ENCODE measurements at regions not wholly inside any gene's neighbourhood (a gene's known extent, or its start where the extent isn't known, plus 50 kb on each side); places are given as distances from the start of the nearest gene placed in this dataset.

DNA sequence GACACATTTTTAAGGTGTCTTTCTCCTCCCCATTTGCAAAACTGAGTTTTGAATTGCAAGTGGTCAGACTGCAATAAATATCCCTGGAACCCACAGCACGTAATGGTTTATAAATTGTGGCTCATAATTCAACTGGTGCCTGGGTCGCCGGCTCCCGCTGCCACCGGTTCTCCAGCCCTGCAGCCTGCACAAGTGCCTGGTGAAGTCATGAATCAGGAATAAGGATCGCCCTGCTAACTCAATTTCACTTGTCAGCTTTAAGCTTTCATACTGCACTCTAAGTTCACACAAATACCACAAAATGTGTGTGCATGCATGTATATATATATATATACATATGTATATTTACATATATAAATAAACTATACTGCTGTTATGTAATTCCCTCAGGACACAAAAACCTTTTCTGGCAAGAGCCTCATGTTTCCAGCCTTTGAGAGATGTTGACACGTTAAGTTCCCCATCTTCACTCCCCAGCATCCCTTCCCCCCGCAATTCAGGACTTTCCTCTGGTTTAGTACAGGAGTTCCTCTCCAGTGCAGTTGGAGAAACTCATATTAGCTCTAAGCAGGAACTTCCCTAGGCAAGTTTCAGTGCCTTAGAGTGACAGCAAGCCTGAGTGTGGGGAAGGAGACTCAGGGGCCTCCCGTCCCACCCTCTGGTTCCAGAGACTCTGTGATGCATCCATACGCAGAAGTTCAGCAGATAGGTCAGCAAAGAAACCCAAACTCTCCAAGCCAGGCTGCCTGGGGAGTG is 129.2 kb upstream of the UNC5B start:
- ChIA-PET POLR2A (no interaction called here), CTCF (no interaction called here)
- no peak overlapping the region for H3K4me3 Mint-ChIP-seq
- Histone ChIP-seq H3K27ac (ENCODE audit: low read length) (no peak overlapping the region), H3K9me3 (no peaks in the 10 kb centered on the region), H3K4me1 (ENCODE audit: control insufficient read depth in 1 of 2, extremely low read depth in 1 of 2, insufficient read depth in 2 of 2, low read length in 2 of 2) (no peaks in the 10 kb centered on the region), H3K27me3 (replicated peaks in 1 of 2; ENCODE audit: control insufficient read depth in 2 of 2, extremely low read depth in 1 of 2, insufficient read depth in 2 of 2, low read length in 1 of 2) (peaks cover 0 to 11% of the 10 kb centered on the region in 2 experiments), H3K4me3 (ENCODE audit: control insufficient read depth in 1 of 2, extremely low read depth in 1 of 2, low read length in 1 of 2) (no peak overlapping the region), H3K36me3 (ENCODE audit: control insufficient read depth in 2 of 2, extremely low read depth in 1 of 2, insufficient read depth in 1 of 2, low read length in 1 of 2) (no peaks in the 10 kb centered on the region)
- WGBS (ENCODE audit: insufficient coverage) = 83% methylated on average over 2 of the region's 10 CpGs
- H3K36me3 Mint-ChIP-seq = no peaks in the 10 kb centered on the region
- H3K27ac Mint-ChIP-seq = no peak overlapping the region
- peak in 1 of 35 experiments; percentile 17 for DNase-seq
- no peaks in the 10 kb centered on the region for H3K9me3 Mint-ChIP-seq
- H3K27me3 Mint-ChIP-seq = peaks cover 0 to 5% of the 10 kb centered on the region in 2 donors
- no peak for ATAC-seq (replicated peaks in 1 of 4)
- H3K4me1 Mint-ChIP-seq = no peaks in the 10 kb centered on the region

DNA sequence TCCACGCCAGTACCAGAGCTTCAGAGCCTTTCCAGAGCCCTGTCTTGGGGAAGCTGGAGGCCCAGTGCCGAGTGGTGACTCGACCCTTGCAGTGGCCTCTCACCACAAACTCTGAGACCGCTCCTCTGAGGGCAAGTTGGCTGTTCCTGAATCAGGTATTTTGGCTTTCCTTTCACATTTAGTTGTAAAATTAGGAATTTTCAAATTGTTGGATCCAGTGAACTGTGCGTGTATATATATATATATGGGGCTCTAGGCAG is 128.7 kb upstream of the UNC5B start:
- ChIA-PET CTCF (no interaction called here), POLR2A (no interaction called here)
- Mint-ChIP-seq H3K4me3 (no peak overlapping the region), H3K27ac (no peak overlapping the region), H3K36me3 (no peaks in the 10 kb centered on the region), H3K27me3 (peaks cover 0 to 5% of the 10 kb centered on the region in 2 donors), H3K9me3 (no peaks in the 10 kb centered on the region), H3K4me1 (no peaks in the 10 kb centered on the region)
- H3K9me3 ChIP-seq = no peaks in the 10 kb centered on the region
- 38% methylated on average over 3 of the region's 5 CpGs for WGBS (ENCODE audit: insufficient coverage)
- peaks cover 0 to 11% of the 10 kb centered on the region in 2 experiments for H3K27me3 ChIP-seq (replicated peaks in 1 of 2; ENCODE audit: control insufficient read depth in 2 of 2, extremely low read depth in 1 of 2, insufficient read depth in 2 of 2, low read length in 1 of 2)
- DNase-seq (no peak), ATAC-seq (replicated peaks in 1 of 4) (no peak)
- no peak overlapping the region for H3K27ac ChIP-seq (ENCODE audit: low read length)
- no peaks in the 10 kb centered on the region for H3K4me1 ChIP-seq (ENCODE audit: control insufficient read depth in 1 of 2, extremely low read depth in 1 of 2, insufficient read depth in 2 of 2, low read length in 2 of 2)
- no peak overlapping the region for H3K4me3 ChIP-seq (ENCODE audit: control insufficient read depth in 1 of 2, extremely low read depth in 1 of 2, low read length in 1 of 2)
- no peaks in the 10 kb centered on the region for H3K36me3 ChIP-seq (ENCODE audit: control insufficient read depth in 2 of 2, extremely low read depth in 1 of 2, insufficient read depth in 1 of 2, low read length in 1 of 2)

DNA sequence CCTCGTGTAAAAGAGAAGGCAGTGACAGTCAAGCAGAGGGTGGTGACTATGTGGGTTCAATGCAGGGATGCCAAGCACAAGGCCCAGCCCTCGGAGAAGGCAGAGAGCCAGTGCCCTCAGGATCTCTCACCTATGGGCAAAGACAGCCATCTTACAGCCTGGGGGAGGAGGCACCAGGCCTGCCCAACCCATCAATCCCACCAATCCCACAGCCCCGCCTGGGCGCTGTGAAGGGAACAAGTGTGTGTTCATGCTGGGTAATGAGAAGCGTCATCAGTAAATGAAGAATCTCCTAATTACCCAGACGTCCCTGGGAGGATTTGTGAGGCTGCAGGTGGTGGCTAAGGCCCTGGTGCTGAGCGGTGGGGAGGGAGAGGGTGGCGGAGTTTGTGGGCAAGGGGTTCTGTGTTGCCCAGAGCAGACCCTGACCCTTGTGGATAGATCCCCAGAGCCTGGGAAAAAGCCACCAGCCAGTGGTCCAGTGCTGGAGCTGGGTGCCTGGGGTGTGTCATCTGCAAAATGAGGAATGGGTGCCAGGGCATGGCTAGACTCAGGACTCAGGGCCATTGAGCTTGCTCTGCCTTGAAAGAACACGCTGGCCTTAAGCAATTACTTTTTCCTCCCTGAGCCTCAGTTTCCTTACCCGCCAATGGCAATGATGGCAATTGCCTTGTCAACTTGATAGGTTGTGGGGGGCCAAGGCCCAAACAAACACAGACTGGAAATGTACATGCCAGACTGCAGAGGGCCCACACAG is 128.1 kb upstream of the UNC5B start:
- H3K27me3 Mint-ChIP-seq = peaks cover 4 to 6% of the 10 kb centered on the region in 2 donors
- 95% methylated on average over 3 of the region's 10 CpGs for WGBS (ENCODE audit: insufficient coverage)
- CTCF ChIA-PET = no interaction called here

DNA sequence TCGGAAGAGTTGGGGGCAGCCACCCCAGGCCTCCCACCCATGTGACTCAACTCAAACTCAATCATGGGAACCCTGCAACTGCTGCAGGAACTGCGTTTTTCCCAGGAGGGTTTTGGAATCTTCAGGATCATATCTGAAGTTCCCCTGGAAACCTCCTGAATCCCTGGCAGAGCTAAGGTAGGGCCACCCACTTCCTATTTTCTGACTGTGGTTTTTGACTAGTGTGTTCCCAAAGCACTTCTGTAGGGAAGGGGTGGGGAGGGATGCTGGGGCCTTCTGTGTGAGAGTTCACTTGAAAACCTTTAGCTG is 127.6 kb upstream of the UNC5B start:
- ATAC-seq (replicated peaks in 1 of 4) = no peak
- no peak for DNase-seq
- no CpG with 5 or more reads among the region's 2 CpGs for WGBS (ENCODE audit: insufficient coverage)
- H3K27me3 Mint-ChIP-seq = peaks cover 5 to 6% of the 10 kb centered on the region in 2 donors
- H3K27ac ChIP-seq (ENCODE audit: low read length) = no peak overlapping the region
- CTCF ChIA-PET = no interaction called here
- H3K4me3 Mint-ChIP-seq = no peak overlapping the region
- no peaks in the 10 kb centered on the region for H3K36me3 Mint-ChIP-seq
- POLR2A ChIA-PET = no interaction called here
- no peaks in the 10 kb centered on the region for H3K4me1 ChIP-seq (ENCODE audit: control insufficient read depth in 1 of 2, extremely low read depth in 1 of 2, insufficient read depth in 2 of 2, low read length in 2 of 2)
- no peak overlapping the region for H3K4me3 ChIP-seq (ENCODE audit: control insufficient read depth in 1 of 2, extremely low read depth in 1 of 2, low read length in 1 of 2)
- no peaks in the 10 kb centered on the region for H3K36me3 ChIP-seq (ENCODE audit: control insufficient read depth in 2 of 2, extremely low read depth in 1 of 2, insufficient read depth in 1 of 2, low read length in 1 of 2)
- no peaks in the 10 kb centered on the region for H3K9me3 ChIP-seq
- no peak overlapping the region for H3K27ac Mint-ChIP-seq
- no peaks in the 10 kb centered on the region for H3K4me1 Mint-ChIP-seq
- peaks cover 0 to 11% of the 10 kb centered on the region in 2 experiments for H3K27me3 ChIP-seq (replicated peaks in 1 of 2; ENCODE audit: control insufficient read depth in 2 of 2, extremely low read depth in 1 of 2, insufficient read depth in 2 of 2, low read length in 1 of 2)
- H3K9me3 Mint-ChIP-seq = no peaks in the 10 kb centered on the region

More for the DNA sequence above, 128.1 kb upstream of the UNC5B start:
- Histone ChIP-seq H3K27me3 (replicated peaks in 1 of 2; ENCODE audit: control insufficient read depth in 2 of 2, extremely low read depth in 1 of 2, insufficient read depth in 2 of 2, low read length in 1 of 2) (peaks cover 0 to 11% of the 10 kb centered on the region in 2 experiments), H3K27ac (ENCODE audit: low read length) (no peak overlapping the region), H3K4me3 (ENCODE audit: control insufficient read depth in 1 of 2, extremely low read depth in 1 of 2, low read length in 1 of 2) (no peak overlapping the region), H3K4me1 (ENCODE audit: control insufficient read depth in 1 of 2, extremely low read depth in 1 of 2, insufficient read depth in 2 of 2, low read length in 2 of 2) (no peaks in the 10 kb centered on the region), H3K36me3 (ENCODE audit: control insufficient read depth in 2 of 2, extremely low read depth in 1 of 2, insufficient read depth in 1 of 2, low read length in 1 of 2) (no peaks in the 10 kb centered on the region), H3K9me3 (no peaks in the 10 kb centered on the region)
- POLR2A ChIA-PET = no interaction called here
- no peaks in the 10 kb centered on the region for H3K4me1 Mint-ChIP-seq
- H3K27ac Mint-ChIP-seq = no peak overlapping the region
- DNase-seq (peak in 2 of 35 experiments; percentile 7 to 9), ATAC-seq (replicated peaks in 1 of 4) (no peak)
- H3K4me3 Mint-ChIP-seq = no peak overlapping the region
- no peaks in the 10 kb centered on the region for H3K36me3 Mint-ChIP-seq
- H3K9me3 Mint-ChIP-seq = no peaks in the 10 kb centered on the region

DNA sequence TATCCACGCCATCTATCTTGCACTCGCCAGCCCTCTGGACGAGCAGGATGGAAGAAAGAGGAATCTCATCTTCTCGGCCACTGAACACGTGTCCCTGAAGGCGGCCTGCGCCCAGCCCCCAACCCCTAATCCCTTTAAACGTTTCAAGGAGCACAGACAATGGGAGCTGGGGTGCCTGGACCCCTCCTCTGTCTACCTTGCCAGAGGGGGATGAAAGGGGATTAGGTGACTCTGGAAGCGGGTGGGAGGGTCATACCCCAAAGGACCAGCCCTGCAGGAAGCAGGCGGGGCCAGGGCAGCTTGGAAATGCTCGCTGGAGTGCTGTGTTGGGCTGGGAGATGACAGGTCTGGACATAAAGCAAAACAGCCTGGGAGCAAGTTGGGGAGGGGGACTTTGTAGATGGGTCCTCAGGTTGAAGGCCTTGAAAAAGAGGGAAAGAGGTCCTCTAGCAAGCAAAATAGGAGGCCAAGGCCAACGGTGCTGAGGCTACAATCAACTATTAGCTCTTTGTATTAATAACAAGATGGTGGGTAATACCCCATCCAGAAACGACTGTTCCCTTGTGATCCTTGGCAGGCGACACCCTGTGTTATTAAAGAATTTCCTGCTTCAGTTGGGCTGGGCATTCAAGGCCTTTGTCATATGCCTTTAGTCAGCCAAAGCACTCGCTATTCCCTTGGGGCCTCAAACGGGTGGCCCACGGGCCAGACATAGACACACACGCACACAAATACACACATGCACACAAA is 126.5 kb upstream of the UNC5B start:
- Histone ChIP-seq H3K36me3 (ENCODE audit: control insufficient read depth in 2 of 2, extremely low read depth in 1 of 2, insufficient read depth in 1 of 2, low read length in 1 of 2) (no peaks in the 10 kb centered on the region), H3K4me3 (ENCODE audit: control insufficient read depth in 1 of 2, extremely low read depth in 1 of 2, low read length in 1 of 2) (no peak overlapping the region), H3K27ac (ENCODE audit: low read length) (no peak overlapping the region), H3K27me3 (replicated peaks in 1 of 2; ENCODE audit: control insufficient read depth in 2 of 2, extremely low read depth in 1 of 2, insufficient read depth in 2 of 2, low read length in 1 of 2) (peaks cover 0 to 11% of the 10 kb centered on the region in 2 experiments), H3K9me3 (no peaks in the 10 kb centered on the region), H3K4me1 (ENCODE audit: control insufficient read depth in 1 of 2, extremely low read depth in 1 of 2, insufficient read depth in 2 of 2, low read length in 2 of 2) (no peaks in the 10 kb centered on the region)
- Mint-ChIP-seq H3K4me3 (no peak overlapping the region), H3K9me3 (no peaks in the 10 kb centered on the region), H3K36me3 (no peaks in the 10 kb centered on the region), H3K27me3 (peaks cover 5 to 10% of the 10 kb centered on the region in 2 donors), H3K4me1 (no peaks in the 10 kb centered on the region), H3K27ac (no peak overlapping the region)
- ChIA-PET POLR2A (no interaction called here), CTCF (no interaction called here)
- WGBS (ENCODE audit: insufficient coverage) = 80% methylated on average over 9 of the region's 18 CpGs
- ATAC-seq (replicated peaks in 1 of 4) (no peak), DNase-seq (peak in 3 of 35 experiments; percentile 2 to 7 (median 7))

DNA sequence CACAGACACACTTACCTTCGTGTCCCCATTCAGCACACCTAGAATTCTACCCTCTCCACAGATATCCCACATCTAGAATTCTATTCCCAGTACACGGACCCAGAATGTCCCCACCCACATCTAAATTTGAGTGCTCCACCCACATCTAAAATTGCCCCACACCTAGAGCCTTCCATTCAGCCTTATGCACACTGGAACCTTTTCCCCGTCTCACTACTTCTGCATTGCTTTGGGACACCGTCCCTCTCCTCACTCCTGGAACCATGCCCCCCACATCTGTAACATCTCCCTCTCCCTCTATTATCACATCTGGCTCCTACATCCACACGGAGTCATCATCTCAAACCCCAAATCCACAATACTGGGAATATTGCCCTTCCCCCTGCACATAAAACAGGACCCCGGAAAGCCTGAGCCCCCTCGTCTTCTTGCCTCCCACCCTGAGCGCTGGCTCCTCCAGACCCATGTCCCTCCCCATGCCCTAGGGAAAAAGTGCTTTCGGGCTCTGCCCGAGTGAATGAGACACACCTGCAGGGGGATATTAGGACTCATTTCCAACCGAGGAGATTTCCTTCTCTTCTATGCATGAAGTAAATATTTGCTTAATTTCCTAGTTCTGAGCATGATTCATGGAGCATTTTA is 125.8 kb upstream of the UNC5B start:
- Histone ChIP-seq H3K27me3 (replicated peaks in 1 of 2; ENCODE audit: control insufficient read depth in 2 of 2, extremely low read depth in 1 of 2, insufficient read depth in 2 of 2, low read length in 1 of 2) (peaks cover 0 to 11% of the 10 kb centered on the region in 2 experiments), H3K4me1 (ENCODE audit: control insufficient read depth in 1 of 2, extremely low read depth in 1 of 2, insufficient read depth in 2 of 2, low read length in 2 of 2) (no peaks in the 10 kb centered on the region), H3K27ac (ENCODE audit: low read length) (no peak overlapping the region), H3K9me3 (no peaks in the 10 kb centered on the region), H3K36me3 (ENCODE audit: control insufficient read depth in 2 of 2, extremely low read depth in 1 of 2, insufficient read depth in 1 of 2, low read length in 1 of 2) (no peaks in the 10 kb centered on the region), H3K4me3 (ENCODE audit: control insufficient read depth in 1 of 2, extremely low read depth in 1 of 2, low read length in 1 of 2) (no peak overlapping the region)
- no peaks in the 10 kb centered on the region for H3K9me3 Mint-ChIP-seq
- H3K4me3 Mint-ChIP-seq = no peak overlapping the region
- ATAC-seq (replicated peaks in 1 of 4) (no peak), DNase-seq (peak in 1 of 35 experiments; percentile 15)
- WGBS (ENCODE audit: insufficient coverage) = 72% methylated on average over 7 of the region's 11 CpGs
- peaks cover 9 to 13% of the 10 kb centered on the region in 2 donors for H3K27me3 Mint-ChIP-seq
- no peak overlapping the region for H3K27ac Mint-ChIP-seq
- no peaks in the 10 kb centered on the region for H3K36me3 Mint-ChIP-seq
- no peaks in the 10 kb centered on the region for H3K4me1 Mint-ChIP-seq
- CTCF ChIA-PET = no interaction called here
- POLR2A ChIA-PET = no interaction called here
